Trophoblast cell (in vitro differentiated cells and primary cell): ENCODE measurements at regions not wholly inside any gene's neighbourhood (a gene's known extent, or its start where the extent isn't known, plus 50 kb on each side); places are given as distances from the start of the nearest gene placed in this dataset.

Experiments
- DNase-seq, 2 donors: peaks; one replicate each; pipeline ENCODE4 v3.0.0-alpha.2; 2016
- H2AFZ ChIP-seq: 2 replicates; pipeline ENCODE4 v1.6.1; 2013; ENCODE audit warnings: low read length, moderate library complexity, mild to moderate bottlenecking; ENCODE audit not compliant: insufficient read depth, poor library complexity
- H2AK5ac ChIP-seq: 2 replicates; pipeline ENCODE4 v1.6.1; 2013; ENCODE audit warnings: mild to moderate bottlenecking, low read length
- H2BK120ac ChIP-seq: 2 replicates; pipeline ENCODE4 v1.6.1; 2013; ENCODE audit warnings: low read length, mild to moderate bottlenecking, moderate library complexity; ENCODE audit not compliant: insufficient read depth, poor library complexity
- H2BK12ac ChIP-seq: 2 replicates; pipeline ENCODE4 v1.6.1; 2013; ENCODE audit warnings: mild to moderate bottlenecking, low read length, moderate library complexity
- H2BK5ac ChIP-seq: 2 replicates; pipeline ENCODE4 v1.6.1; 2013; ENCODE audit warnings: low read length, low read depth, moderate library complexity, mild to moderate bottlenecking; ENCODE audit not compliant: poor library complexity
- H3K14ac ChIP-seq: 2 replicates; pipeline ENCODE4 v1.6.1; 2013; ENCODE audit warnings: mild to moderate bottlenecking, low read length
- H3K18ac ChIP-seq: 2 replicates; pipeline ENCODE4 v1.6.1; 2013; ENCODE audit warnings: mild to moderate bottlenecking, low read length
- H3K23ac ChIP-seq: 2 replicates; pipeline ENCODE4 v1.6.1; 2013; ENCODE audit warnings: low read length
- H3K27ac ChIP-seq: 2 replicates; pipeline ENCODE4 v1.5.1; 2013; ENCODE audit warnings: low read depth, mild to moderate bottlenecking, inconsistent platforms, low read length, moderate library complexity
- H3K27me3 ChIP-seq: 2 replicates; pipeline ENCODE4 v1.6.1; 2013; ENCODE audit warnings: inconsistent platforms, mild to moderate bottlenecking, low read length, moderate library complexity; ENCODE audit not compliant: insufficient read depth
- H3K36me3 ChIP-seq, 2 experiments: 1 replicate in 1 of 2; 2 replicates in 1 of 2; pipeline ENCODE4 v1.6.1; 2013; ENCODE audit warnings: low read length in 2 of 2, mild to moderate bottlenecking in 2 of 2, moderate library complexity in 1 of 2; ENCODE audit not compliant: insufficient read depth in 2 of 2, control insufficient read depth in 1 of 2
- H3K4ac ChIP-seq: 2 replicates; pipeline ENCODE4 v1.6.1; 2013; ENCODE audit warnings: low read depth, mild to moderate bottlenecking, low read length, moderate library complexity
- H3K4me1 ChIP-seq, 2 experiments: 1 replicate in 1 of 2; 2 replicates in 1 of 2; pipeline ENCODE4 v1.6.1; 2013; ENCODE audit warnings: low read length in 2 of 2, mild to moderate bottlenecking in 2 of 2, moderate library complexity in 1 of 2; ENCODE audit not compliant: insufficient read depth in 2 of 2, control insufficient read depth in 1 of 2
- H3K4me2 ChIP-seq: 2 replicates; pipeline ENCODE4 v1.6.1; 2013; ENCODE audit warnings: inconsistent platforms, mild to moderate bottlenecking, low read length, moderate library complexity
- H3K4me3 ChIP-seq: 2 replicates; pipeline ENCODE4 v1.5.1; 2013; ENCODE audit warnings: mild to moderate bottlenecking, low read depth, low read length, inconsistent platforms
- H3K79me1 ChIP-seq: one replicate; pipeline ENCODE4 v1.6.1; 2013; ENCODE audit warnings: low read length
- H3K79me2 ChIP-seq: 2 replicates; pipeline ENCODE4 v1.6.1; 2013; ENCODE audit warnings: low read length, mild to moderate bottlenecking; ENCODE audit not compliant: control insufficient read depth, insufficient read depth, poor library complexity
- H3K9ac ChIP-seq: 2 replicates; pipeline ENCODE4 v1.6.1; 2013; ENCODE audit warnings: mild to moderate bottlenecking, low read length
- H3K9me3 ChIP-seq: 2 replicates; pipeline ENCODE4 v1.6.1; 2013; ENCODE audit warnings: low read depth, mild to moderate bottlenecking, control low read depth, inconsistent platforms, low read length; ENCODE audit not compliant: insufficient read depth
- H4K12ac ChIP-seq: 2 replicates; pipeline ENCODE4 v1.6.1; 2013; ENCODE audit warnings: low read depth, mild to moderate bottlenecking, low read length, moderate library complexity
- H4K8ac ChIP-seq: 2 replicates; pipeline ENCODE4 v1.6.1; 2013; ENCODE audit warnings: low read depth, mild to moderate bottlenecking, low read length, moderate library complexity
- H4K91ac ChIP-seq: one replicate; pipeline ENCODE4 v1.6.1; 2013; ENCODE audit warnings: low read depth, mild to moderate bottlenecking, low read length, moderate library complexity
- WGBS: extraction: QIAGEN DNeasy Blood & Tissue Kit; methylation state at CpG from one replicate; pipeline ENCODE4 v1.1.7; 2013; ENCODE audit warnings: missing lambda C conversion rate; ENCODE audit not compliant: insufficient read length, insufficient coverage; ENCODE audit errors: extremely low coverage; 5-methylcytosine and 5-hydroxymethylcytosine counted together

DNA sequence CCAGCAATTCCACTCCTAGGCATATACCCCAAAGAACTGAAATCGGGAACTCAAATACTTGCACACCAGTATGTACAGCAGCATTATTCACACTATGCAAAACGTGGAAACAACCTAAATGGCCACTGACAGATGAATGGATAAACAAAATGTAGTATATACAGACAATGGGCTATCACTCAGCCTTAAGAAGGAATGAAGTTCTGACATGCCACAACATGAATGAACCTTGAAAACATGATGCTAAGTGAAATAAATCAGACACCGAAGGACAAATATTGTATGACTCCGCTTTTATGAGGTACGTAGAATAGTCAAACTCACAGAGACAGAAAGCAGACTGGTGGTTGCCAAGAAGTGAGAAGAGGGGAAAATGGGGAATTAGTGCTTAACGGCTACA, 59.1 kb upstream of the CCN6 start:
- DNase-seq, result no peak
- Histone ChIP-seq H3K36me3 (no peaks in the 10 kb centered on the region), H3K9ac (no peak overlapping the region), H4K12ac (no peak overlapping the region), H3K27me3 (no peaks in the 10 kb centered on the region), H2AK5ac (no peak overlapping the region), H2BK5ac (no peak overlapping the region), H3K23ac (no peak overlapping the region), H2AFZ (no peak overlapping the region), H2BK12ac (no peak overlapping the region), H3K4me3 (no peak overlapping the region), H3K4ac (no peak overlapping the region), H3K18ac (no peak overlapping the region), H3K79me2 (no peaks in the 10 kb centered on the region), H3K79me1 (no peaks in the 10 kb centered on the region), H4K8ac (no peak overlapping the region), H3K4me1 (no peaks in the 10 kb centered on the region), H3K9me3 (no peaks in the 10 kb centered on the region), H4K91ac (no peak overlapping the region), H3K4me2 (no peak overlapping the region), H2BK120ac (no peak overlapping the region), H3K14ac (no peak overlapping the region), H3K27ac (no peak overlapping the region)
- WGBS, result no CpG with 5 or more reads among the region's 6 CpGs

DNA sequence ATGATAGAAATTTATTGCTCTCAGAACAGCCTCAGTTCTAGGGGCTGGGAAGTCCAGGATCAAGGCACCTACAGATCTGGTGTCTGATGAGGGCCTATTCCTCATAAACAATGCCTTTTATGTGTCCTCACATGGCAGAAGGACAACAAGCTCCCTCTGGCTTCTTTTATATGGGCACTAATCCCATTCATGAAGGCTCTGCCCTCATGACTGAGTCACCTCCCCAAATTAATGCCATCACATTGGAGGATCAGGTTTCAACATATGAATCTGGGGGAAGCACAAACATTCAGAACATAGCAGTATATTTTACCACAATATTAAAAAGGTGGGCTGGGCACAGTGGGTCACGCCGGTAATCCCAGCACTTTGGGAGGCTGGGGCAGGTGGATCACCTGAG, 58.5 kb upstream of the CCN6 start:
- H4K91ac ChIP-seq, result no peak overlapping the region
- no peak overlapping the region for H3K18ac ChIP-seq
- H3K14ac ChIP-seq, result no peak overlapping the region
- H2BK5ac ChIP-seq, result no peak overlapping the region
- no peak overlapping the region for H2AFZ ChIP-seq
- H3K4ac ChIP-seq, result no peak overlapping the region
- H2BK120ac ChIP-seq, result no peak overlapping the region
- H2AK5ac ChIP-seq, result no peak overlapping the region
- no peak overlapping the region for H4K8ac ChIP-seq
- H3K79me2 ChIP-seq, result no peaks in the 10 kb centered on the region
- H3K27me3 ChIP-seq, result no peaks in the 10 kb centered on the region
- H2BK12ac ChIP-seq, result no peak overlapping the region
- H3K79me1 ChIP-seq, result no peaks in the 10 kb centered on the region
- no peaks in the 10 kb centered on the region for H3K4me1 ChIP-seq
- DNase-seq, result no peak
- H3K27ac ChIP-seq, result no peak overlapping the region
- H3K36me3 ChIP-seq, result no peaks in the 10 kb centered on the region
- WGBS, result no CpG with 5 or more reads among the region's 2 CpGs
- no peak overlapping the region for H4K12ac ChIP-seq
- H3K9me3 ChIP-seq, result no peaks in the 10 kb centered on the region
- no peak overlapping the region for H3K23ac ChIP-seq
- no peak overlapping the region for H3K4me3 ChIP-seq
- no peak overlapping the region for H3K9ac ChIP-seq
- no peak overlapping the region for H3K4me2 ChIP-seq

DNA sequence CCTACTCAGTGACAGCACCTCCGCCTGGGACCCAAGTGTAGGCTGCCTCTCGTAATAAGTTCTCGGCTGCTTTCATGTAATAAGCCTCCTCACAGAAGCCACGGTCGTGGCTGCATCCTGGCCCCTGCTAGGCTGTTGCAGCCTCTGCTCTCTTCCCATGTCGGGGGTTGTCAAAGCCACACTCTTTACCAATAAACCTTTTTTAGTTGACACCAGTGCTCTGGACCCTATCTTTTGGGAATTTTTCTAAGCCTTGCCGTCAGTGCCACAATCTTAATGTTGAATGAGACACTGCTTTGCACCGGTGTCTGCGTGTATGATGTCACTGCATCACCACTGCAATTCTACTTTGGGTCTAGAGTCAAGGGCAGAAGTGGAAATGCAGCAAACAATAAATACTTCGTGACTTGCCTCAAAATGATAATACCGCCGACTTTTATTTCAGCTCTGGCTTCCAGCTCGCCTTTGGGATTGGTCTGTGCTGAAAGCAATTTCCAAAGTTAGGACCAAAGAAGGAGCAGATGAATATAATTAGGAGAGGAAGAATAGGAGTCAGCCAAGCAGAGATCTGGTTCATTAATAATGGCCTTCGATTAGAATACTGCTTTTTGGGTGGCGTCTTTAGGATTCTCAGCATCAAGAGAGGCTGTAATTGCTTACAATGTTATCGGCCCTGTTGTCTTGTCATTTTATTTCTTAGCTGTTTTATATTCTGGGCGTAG, 57.6 kb upstream of the CCN6 start:
- no peak overlapping the region for H3K4me3 ChIP-seq
- no peak overlapping the region for H4K91ac ChIP-seq
- no peak overlapping the region for H3K23ac ChIP-seq
- H2BK120ac ChIP-seq, result no peak overlapping the region
- no peak for DNase-seq
- H2AFZ ChIP-seq, result no peak overlapping the region
- no peaks in the 10 kb centered on the region for H3K4me1 ChIP-seq
- no peak overlapping the region for H2BK12ac ChIP-seq
- no peaks in the 10 kb centered on the region for H3K79me2 ChIP-seq
- H3K9ac ChIP-seq, result no peak overlapping the region
- no peaks in the 10 kb centered on the region for H3K36me3 ChIP-seq
- H3K18ac ChIP-seq, result no peak overlapping the region
- H3K14ac ChIP-seq, result no peak overlapping the region
- peaks cover under 1% of the 10 kb centered on the region for H3K9me3 ChIP-seq
- H3K4me2 ChIP-seq, result no peak overlapping the region
- H2AK5ac ChIP-seq, result no peak overlapping the region
- no peak overlapping the region for H3K4ac ChIP-seq
- no CpG with 5 or more reads among the region's 17 CpGs for WGBS
- H4K8ac ChIP-seq, result no peak overlapping the region
- H3K79me1 ChIP-seq, result no peaks in the 10 kb centered on the region
- H3K27me3 ChIP-seq, result peaks cover under 1% of the 10 kb centered on the region
- no peak overlapping the region for H2BK5ac ChIP-seq
- no peak overlapping the region for H3K27ac ChIP-seq
- no peak overlapping the region for H4K12ac ChIP-seq

DNA sequence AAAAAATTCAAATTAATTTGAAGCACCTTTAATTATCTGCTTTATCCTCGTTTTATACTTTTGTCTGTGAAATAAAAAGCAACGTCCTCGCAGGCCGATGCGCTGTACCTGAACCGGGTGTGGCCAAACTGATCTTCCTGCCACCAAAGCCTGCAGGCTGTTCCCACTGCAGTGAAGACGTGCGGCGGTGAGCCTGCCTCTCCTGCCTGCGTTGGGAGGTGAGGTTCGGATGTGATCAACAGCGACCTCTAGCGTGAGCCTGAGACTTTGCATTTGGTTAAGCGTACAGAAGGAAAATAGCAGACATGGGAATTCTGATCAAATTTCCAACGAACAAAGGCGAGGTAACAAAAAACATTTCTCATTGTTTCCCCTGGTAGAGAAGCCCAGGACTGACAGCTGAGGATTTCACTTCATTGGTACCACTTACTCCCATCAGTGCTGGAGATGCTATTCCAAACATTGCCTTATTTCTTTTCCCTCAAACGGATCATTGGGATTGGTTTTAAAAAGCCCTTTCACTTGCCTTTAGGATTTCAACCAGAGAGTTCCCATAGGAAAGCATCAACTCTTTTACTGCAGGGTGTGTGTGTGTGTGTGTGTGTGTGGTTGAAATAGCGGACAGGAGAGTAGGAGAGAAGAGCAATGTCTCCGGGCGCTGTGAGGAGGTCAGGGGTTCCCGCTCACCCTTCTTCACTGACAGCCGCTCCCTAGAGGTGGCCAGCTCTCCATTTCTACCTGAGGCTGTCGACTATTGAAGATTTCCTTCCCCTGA, 56.6 kb upstream of the CCN6 start:
- Histone ChIP-seq H4K91ac (no peak overlapping the region), H3K36me3 (no peaks in the 10 kb centered on the region), H3K23ac (no peak overlapping the region), H4K12ac (no peak overlapping the region), H3K4me2 (peak overlapping the region; percentile 22), H3K4ac (no peak overlapping the region), H3K9me3 (peaks cover 3% of the 10 kb centered on the region), H2BK5ac (no peak overlapping the region), H3K79me2 (no peaks in the 10 kb centered on the region), H3K9ac (no peak overlapping the region), H3K14ac (no peak overlapping the region), H2BK120ac (no peak overlapping the region), H3K18ac (no peak overlapping the region), H4K8ac (peak overlapping the region; percentile 12), H3K27me3 (peaks cover 2% of the 10 kb centered on the region), H3K27ac (no peak overlapping the region), H2AFZ (no peak overlapping the region), H3K4me3 (no peak overlapping the region), H2AK5ac (peak overlapping the region; percentile 50), H3K79me1 (no peaks in the 10 kb centered on the region), H3K4me1 (no peaks in the 10 kb centered on the region), H2BK12ac (peak overlapping the region; percentile 32)
- WGBS, result no CpG with 5 or more reads among the region's 23 CpGs
- DNase-seq, result peak; percentile 66 to 82
